GM23338 (cell line): ENCODE measurements at regions not wholly inside any gene's neighbourhood (a gene's known extent, or its start where the extent isn't known, plus 50 kb on each side); places are given as distances from the start of the nearest gene placed in this dataset.

Experiments used
- ATAC-seq: fragments of 200-7000 bp; cut with Tn5 transposase; 3 replicates; pipeline ENCODE4 v1.9.1; 2020
- DNase-seq: peaks from one replicate; pipeline ENCODE4 v3.0.0-alpha.2; 2015; ENCODE audit warnings: low spot score
- H2AFZ ChIP-seq: fragments of 200-600 bp; sonication (generic); 2 replicates; pipeline ENCODE4 v1.8.0; 2016; ENCODE audit warnings: antibody characterized with exemption, mild to moderate bottlenecking, moderate library complexity
- H3F3A ChIP-seq: fragments of 200-600 bp; sonication (generic); replicated peaks from 2 replicates; pipeline ENCODE4 v1.8.0; 2017; ENCODE audit warnings: antibody characterized with exemption, mixed run types, low read depth
- H3K27ac ChIP-seq: fragments of 200-600 bp; sonication (generic); 2 replicates; pipeline ENCODE4 v1.6.1; 2016; ENCODE audit warnings: low read depth
- H3K27me3 ChIP-seq: fragments of 200-600 bp; sonication (generic); 2 replicates; pipeline ENCODE4 v1.8.0; 2016; ENCODE audit warnings: mild to moderate bottlenecking, mixed run types, moderate library complexity; ENCODE audit not compliant: insufficient read depth
- H3K36me3 ChIP-seq: fragments of 200-600 bp; sonication (generic); 2 replicates; pipeline ENCODE4 v1.8.0; 2016; ENCODE audit warnings: mild to moderate bottlenecking; ENCODE audit not compliant: insufficient read depth
- H3K4me1 ChIP-seq: fragments of 200-600 bp; sonication (generic); 2 replicates; pipeline ENCODE4 v1.8.0; 2016; ENCODE audit warnings: mild to moderate bottlenecking, moderate library complexity; ENCODE audit not compliant: insufficient read depth
- H3K4me2 ChIP-seq: fragments of 200-600 bp; sonication (generic); 2 replicates; pipeline ENCODE4 v1.7.1; 2017; ENCODE audit warnings: mixed run types
- H3K4me3 ChIP-seq: fragments of 200-600 bp; sonication (generic); 2 replicates; pipeline ENCODE4 v1.6.1; 2016; ENCODE audit warnings: mixed run types
- H3K79me2 ChIP-seq: fragments of 200-600 bp; sonication (generic); replicated peaks from 2 replicates; pipeline ENCODE4 v1.8.0; 2017; ENCODE audit warnings: mild to moderate bottlenecking; ENCODE audit not compliant: insufficient read depth
- H3K9me2 ChIP-seq: fragments of 200-600 bp; sonication (generic); 2 replicates; pipeline ENCODE4 v1.8.0; 2017; ENCODE audit not compliant: insufficient read depth
- H4K20me1 ChIP-seq: fragments of 200-600 bp; sonication (generic); replicated peaks from 2 replicates; pipeline ENCODE4 v1.8.0; 2017; ENCODE audit warnings: mild to moderate bottlenecking; ENCODE audit not compliant: insufficient read depth
- H3K27ac Mint-ChIP-seq: 2 replicates; pipeline ENCODE4 v1.8.0; 2020; ENCODE audit warnings: inconsistent platforms, mild to moderate bottlenecking, moderate library complexity, mixed read lengths
- H3K27me3 Mint-ChIP-seq: 3 replicates; pipeline ENCODE4 v1.8.0; 2022; ENCODE audit warnings: low read depth, mild to moderate bottlenecking, moderate library complexity, mixed read lengths, inconsistent platforms; ENCODE audit not compliant: insufficient read depth, poor library complexity
- H3K36me3 Mint-ChIP-seq: 3 replicates; pipeline ENCODE4 v1.8.0; 2021; ENCODE audit warnings: low read depth, mild to moderate bottlenecking, inconsistent platforms, moderate library complexity, mixed read lengths
- H3K4me1 Mint-ChIP-seq: 3 replicates; pipeline ENCODE4 v1.8.0; 2020; ENCODE audit warnings: mild to moderate bottlenecking, inconsistent platforms, mixed read lengths
- H3K4me3 Mint-ChIP-seq: 3 replicates; pipeline ENCODE4 v1.8.0; 2021; ENCODE audit warnings: moderate library complexity, mild to moderate bottlenecking, inconsistent platforms, mixed read lengths
- H3K9me3 Mint-ChIP-seq: 3 replicates; pipeline ENCODE4 v1.8.0; 2020; ENCODE audit warnings: moderate library complexity, mild to moderate bottlenecking, inconsistent platforms, mixed read lengths
- CREB1 ChIP-seq: fragments of 250-450 bp; sonication (Bioruptor Pico); IDR thresholded peaks from 2 replicates; pipeline ENCODE4 v1.5.0; 2020; ENCODE audit warnings: low read depth, mild to moderate bottlenecking, moderate library complexity
- EZH2 ChIP-seq: fragments of 200-600 bp; sonication (generic); IDR thresholded peaks from one replicate; pipeline ENCODE4 v1.8.0; 2017; ENCODE audit warnings: antibody characterized with exemption, mild to moderate bottlenecking, low read depth; ENCODE audit not compliant: unreplicated experiment
- EZH2phosphoT487 ChIP-seq: fragments of 200-600 bp; sonication (generic); IDR thresholded peaks from one replicate; pipeline ENCODE4 v1.8.1; 2018; ENCODE audit warnings: antibody characterized with exemption; ENCODE audit not compliant: unreplicated experiment
- JUNB ChIP-seq: IDR thresholded peaks from one replicate; pipeline ENCODE4 v1.6.1; 2016; ENCODE audit warnings: antibody characterized with exemption; ENCODE audit not compliant: unreplicated experiment
- STAT1 ChIP-seq: IDR thresholded peaks from one replicate; pipeline ENCODE4 v1.6.1; 2016; ENCODE audit warnings: antibody characterized with exemption; ENCODE audit not compliant: unreplicated experiment
- ZNF114 ChIP-seq: fragments of 250-450 bp; sonication (Bioruptor Pico); IDR thresholded peaks from 2 replicates; pipeline ENCODE4 v1.5.0; 2020; ENCODE audit warnings: mild to moderate bottlenecking, moderate library complexity
- TF ChIP-seq, protein P1 (sequence below): fragments of 250-450 bp; sonication (Bioruptor Pico); IDR thresholded peaks from 2 replicates; pipeline ENCODE4 v1.5.0; 2020; ENCODE audit warnings: mild to moderate bottlenecking, moderate library complexity
- TF ChIP-seq, protein P2 (sequence below), 2 experiments: fragments of 200-600 bp in 1 of 2; sonication (generic) in 1 of 2; conservative IDR thresholded peaks; 2 replicates each; pipeline versions ENCODE4 v1.5.1 to v1.6.1; 2016 to 2017; ENCODE audit warnings: antibody characterized with exemption in 2 of 2, low read depth in 2 of 2, mild to moderate bottlenecking in 2 of 2, moderate library complexity in 1 of 2
- TF ChIP-seq, protein P3 (sequence below): IDR thresholded peaks from 2 replicates; pipeline ENCODE4 v1.6.1; 2016; ENCODE audit warnings: antibody characterized with exemption
- TF ChIP-seq, protein P4 (sequence below): IDR thresholded peaks from one replicate; pipeline ENCODE4 v1.6.1; 2018; ENCODE audit warnings: antibody characterized with exemption; ENCODE audit not compliant: unreplicated experiment

DNA sequence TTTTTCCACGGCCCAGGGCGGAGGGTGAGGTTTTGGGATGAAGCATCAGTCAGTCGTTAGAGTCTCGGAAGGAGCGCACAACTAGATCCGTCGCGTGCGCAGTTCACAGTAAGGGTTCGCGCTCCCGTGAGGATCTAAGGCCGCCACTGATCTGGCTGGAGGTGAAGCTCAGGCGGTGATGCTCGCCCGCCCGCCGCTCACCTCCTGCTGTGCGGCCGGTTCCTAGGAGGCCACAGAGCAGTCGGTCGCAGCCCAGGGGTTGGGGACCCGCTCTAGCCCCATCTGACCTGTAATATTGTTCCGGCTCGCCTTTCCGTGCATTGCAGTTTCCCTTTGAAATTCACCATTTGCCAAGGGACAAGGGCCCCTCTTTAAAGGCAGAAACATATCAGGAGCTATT, 244.7 kb downstream of the TFAP2C start:
- TF ChIP-seq STAT1 (no peak), CREB1 (CRISPR knock-in tag) (no peak), EZH2 (no peak), ZNF114 (CRISPR knock-in tag) (no peak), EZH2phosphoT487 (no peak), JUNB (no peak)
- TF ChIP-seq, protein P1, sequence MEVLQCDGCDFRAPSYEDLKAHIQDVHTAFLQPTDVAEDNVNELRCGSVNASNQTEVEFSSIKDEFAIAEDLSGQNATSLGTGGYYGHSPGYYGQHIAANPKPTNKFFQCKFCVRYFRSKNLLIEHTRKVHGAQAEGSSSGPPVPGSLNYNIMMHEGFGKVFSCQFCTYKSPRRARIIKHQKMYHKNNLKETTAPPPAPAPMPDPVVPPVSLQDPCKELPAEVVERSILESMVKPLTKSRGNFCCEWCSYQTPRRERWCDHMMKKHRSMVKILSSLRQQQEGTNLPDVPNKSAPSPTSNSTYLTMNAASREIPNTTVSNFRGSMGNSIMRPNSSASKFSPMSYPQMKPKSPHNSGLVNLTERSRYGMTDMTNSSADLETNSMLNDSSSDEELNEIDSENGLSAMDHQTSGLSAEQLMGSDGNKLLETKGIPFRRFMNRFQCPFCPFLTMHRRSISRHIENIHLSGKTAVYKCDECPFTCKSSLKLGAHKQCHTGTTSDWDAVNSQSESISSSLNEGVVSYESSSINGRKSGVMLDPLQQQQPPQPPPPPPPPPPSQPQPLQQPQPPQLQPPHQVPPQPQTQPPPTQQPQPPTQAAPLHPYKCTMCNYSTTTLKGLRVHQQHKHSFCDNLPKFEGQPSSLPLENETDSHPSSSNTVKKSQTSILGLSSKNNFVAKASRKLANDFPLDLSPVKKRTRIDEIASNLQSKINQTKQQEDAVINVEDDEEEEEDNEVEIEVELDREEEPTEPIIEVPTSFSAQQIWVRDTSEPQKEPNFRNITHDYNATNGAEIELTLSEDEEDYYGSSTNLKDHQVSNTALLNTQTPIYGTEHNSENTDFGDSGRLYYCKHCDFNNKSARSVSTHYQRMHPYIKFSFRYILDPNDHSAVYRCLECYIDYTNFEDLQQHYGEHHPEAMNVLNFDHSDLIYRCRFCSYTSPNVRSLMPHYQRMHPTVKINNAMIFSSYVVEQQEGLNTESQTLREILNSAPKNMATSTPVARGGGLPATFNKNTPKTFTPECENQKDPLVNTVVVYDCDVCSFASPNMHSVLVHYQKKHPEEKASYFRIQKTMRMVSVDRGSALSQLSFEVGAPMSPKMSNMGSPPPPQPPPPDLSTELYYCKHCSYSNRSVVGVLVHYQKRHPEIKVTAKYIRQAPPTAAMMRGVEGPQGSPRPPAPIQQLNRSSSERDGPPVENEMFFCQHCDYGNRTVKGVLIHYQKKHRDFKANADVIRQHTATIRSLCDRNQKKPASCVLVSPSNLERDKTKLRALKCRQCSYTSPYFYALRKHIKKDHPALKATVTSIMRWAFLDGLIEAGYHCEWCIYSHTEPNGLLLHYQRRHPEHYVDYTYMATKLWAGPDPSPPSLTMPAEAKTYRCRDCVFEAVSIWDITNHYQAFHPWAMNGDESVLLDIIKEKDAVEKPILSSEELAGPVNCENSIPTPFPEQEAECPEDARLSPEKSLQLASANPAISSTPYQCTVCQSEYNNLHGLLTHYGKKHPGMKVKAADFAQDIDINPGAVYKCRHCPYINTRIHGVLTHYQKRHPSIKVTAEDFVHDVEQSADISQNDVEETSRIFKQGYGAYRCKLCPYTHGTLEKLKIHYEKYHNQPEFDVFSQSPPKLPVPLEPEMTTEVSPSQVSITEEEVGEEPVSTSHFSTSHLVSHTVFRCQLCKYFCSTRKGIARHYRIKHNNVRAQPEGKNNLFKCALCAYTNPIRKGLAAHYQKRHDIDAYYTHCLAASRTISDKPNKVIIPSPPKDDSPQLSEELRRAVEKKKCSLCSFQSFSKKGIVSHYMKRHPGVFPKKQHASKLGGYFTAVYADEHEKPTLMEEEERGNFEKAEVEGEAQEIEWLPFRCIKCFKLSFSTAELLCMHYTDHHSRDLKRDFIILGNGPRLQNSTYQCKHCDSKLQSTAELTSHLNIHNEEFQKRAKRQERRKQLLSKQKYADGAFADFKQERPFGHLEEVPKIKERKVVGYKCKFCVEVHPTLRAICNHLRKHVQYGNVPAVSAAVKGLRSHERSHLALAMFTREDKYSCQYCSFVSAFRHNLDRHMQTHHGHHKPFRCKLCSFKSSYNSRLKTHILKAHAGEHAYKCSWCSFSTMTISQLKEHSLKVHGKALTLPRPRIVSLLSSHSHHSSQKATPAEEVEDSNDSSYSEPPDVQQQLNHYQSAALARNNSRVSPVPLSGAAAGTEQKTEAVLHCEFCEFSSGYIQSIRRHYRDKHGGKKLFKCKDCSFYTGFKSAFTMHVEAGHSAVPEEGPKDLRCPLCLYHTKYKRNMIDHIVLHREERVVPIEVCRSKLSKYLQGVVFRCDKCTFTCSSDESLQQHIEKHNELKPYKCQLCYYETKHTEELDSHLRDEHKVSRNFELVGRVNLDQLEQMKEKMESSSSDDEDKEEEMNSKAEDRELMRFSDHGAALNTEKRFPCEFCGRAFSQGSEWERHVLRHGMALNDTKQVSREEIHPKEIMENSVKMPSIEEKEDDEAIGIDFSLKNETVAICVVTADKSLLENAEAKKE (CRISPR knock-in tag), result no peak
- TF ChIP-seq, protein P2, sequence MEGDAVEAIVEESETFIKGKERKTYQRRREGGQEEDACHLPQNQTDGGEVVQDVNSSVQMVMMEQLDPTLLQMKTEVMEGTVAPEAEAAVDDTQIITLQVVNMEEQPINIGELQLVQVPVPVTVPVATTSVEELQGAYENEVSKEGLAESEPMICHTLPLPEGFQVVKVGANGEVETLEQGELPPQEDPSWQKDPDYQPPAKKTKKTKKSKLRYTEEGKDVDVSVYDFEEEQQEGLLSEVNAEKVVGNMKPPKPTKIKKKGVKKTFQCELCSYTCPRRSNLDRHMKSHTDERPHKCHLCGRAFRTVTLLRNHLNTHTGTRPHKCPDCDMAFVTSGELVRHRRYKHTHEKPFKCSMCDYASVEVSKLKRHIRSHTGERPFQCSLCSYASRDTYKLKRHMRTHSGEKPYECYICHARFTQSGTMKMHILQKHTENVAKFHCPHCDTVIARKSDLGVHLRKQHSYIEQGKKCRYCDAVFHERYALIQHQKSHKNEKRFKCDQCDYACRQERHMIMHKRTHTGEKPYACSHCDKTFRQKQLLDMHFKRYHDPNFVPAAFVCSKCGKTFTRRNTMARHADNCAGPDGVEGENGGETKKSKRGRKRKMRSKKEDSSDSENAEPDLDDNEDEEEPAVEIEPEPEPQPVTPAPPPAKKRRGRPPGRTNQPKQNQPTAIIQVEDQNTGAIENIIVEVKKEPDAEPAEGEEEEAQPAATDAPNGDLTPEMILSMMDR (conservative IDR thresholded peaks at IDR 0.05; ENCODE audit: low read depth in 2 of 2), result no peak
- TF ChIP-seq, protein P3, sequence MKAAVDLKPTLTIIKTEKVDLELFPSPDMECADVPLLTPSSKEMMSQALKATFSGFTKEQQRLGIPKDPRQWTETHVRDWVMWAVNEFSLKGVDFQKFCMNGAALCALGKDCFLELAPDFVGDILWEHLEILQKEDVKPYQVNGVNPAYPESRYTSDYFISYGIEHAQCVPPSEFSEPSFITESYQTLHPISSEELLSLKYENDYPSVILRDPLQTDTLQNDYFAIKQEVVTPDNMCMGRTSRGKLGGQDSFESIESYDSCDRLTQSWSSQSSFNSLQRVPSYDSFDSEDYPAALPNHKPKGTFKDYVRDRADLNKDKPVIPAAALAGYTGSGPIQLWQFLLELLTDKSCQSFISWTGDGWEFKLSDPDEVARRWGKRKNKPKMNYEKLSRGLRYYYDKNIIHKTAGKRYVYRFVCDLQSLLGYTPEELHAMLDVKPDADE, result no peak
- TF ChIP-seq, protein P4, sequence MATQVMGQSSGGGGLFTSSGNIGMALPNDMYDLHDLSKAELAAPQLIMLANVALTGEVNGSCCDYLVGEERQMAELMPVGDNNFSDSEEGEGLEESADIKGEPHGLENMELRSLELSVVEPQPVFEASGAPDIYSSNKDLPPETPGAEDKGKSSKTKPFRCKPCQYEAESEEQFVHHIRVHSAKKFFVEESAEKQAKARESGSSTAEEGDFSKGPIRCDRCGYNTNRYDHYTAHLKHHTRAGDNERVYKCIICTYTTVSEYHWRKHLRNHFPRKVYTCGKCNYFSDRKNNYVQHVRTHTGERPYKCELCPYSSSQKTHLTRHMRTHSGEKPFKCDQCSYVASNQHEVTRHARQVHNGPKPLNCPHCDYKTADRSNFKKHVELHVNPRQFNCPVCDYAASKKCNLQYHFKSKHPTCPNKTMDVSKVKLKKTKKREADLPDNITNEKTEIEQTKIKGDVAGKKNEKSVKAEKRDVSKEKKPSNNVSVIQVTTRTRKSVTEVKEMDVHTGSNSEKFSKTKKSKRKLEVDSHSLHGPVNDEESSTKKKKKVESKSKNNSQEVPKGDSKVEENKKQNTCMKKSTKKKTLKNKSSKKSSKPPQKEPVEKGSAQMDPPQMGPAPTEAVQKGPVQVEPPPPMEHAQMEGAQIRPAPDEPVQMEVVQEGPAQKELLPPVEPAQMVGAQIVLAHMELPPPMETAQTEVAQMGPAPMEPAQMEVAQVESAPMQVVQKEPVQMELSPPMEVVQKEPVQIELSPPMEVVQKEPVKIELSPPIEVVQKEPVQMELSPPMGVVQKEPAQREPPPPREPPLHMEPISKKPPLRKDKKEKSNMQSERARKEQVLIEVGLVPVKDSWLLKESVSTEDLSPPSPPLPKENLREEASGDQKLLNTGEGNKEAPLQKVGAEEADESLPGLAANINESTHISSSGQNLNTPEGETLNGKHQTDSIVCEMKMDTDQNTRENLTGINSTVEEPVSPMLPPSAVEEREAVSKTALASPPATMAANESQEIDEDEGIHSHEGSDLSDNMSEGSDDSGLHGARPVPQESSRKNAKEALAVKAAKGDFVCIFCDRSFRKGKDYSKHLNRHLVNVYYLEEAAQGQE, result no peak
- no peak overlapping the region for H3K4me3 Mint-ChIP-seq
- Histone ChIP-seq H3K79me2 (no peaks in the 10 kb centered on the region), H3K36me3 (no peaks in the 10 kb centered on the region), H3K9me2 (no peaks in the 10 kb centered on the region), H3K27ac (no peak overlapping the region), H2AFZ (peak overlapping the region; percentile 66; the same call in 1 of the 2 replicates), H3F3A (no peaks in the 10 kb centered on the region), H4K20me1 (no peaks in the 10 kb centered on the region), H3K4me2 (no peak overlapping the region), H3K27me3 (no peaks in the 10 kb centered on the region), H3K4me3 (no peak overlapping the region), H3K4me1 (no peaks in the 10 kb centered on the region; the same call in 1 of the 2 replicates)
- ATAC-seq (no peak), DNase-seq (no peak)
- peaks cover 14% of the 10 kb centered on the region for H3K4me1 Mint-ChIP-seq
- H3K27ac Mint-ChIP-seq, result no peak overlapping the region
- H3K27me3 Mint-ChIP-seq, result peaks cover 12% of the 10 kb centered on the region
- no peaks in the 10 kb centered on the region for H3K36me3 Mint-ChIP-seq
- no peaks in the 10 kb centered on the region for H3K9me3 Mint-ChIP-seq
